B cell (primary cell): ENCODE measurements at regions not wholly inside any gene's neighbourhood (a gene's known extent, or its start where the extent isn't known, plus 50 kb on each side); places are given as distances from the start of the nearest gene placed in this dataset.

Experiments used
- ATAC-seq: fragments of 200-7000 bp; cut with Tn5 transposase; one replicate; pipeline ENCODE4 v1.10.0; 2021; ENCODE audit warnings: low read depth, mild to moderate bottlenecking, moderate number of reproducible peaks, moderate library complexity
- CTCF ChIA-PET: fragments of 350-600 bp; sonication (Branson Sonifier 250); formaldehyde crosslinking; loops from one replicate; lab custom pipeline; 2021; ENCODE audit warnings: antibody characterized with exemption, inconsistent platforms; lab: Charles Lee
- POLR2A ChIA-PET: fragments of 350-600 bp; sonication (Branson Sonifier 250); formaldehyde crosslinking; loops from one replicate; lab custom pipeline; 2021; ENCODE audit warnings: antibody characterized with exemption; lab: Charles Lee
- DNase-seq: peaks from one replicate; pipeline ENCODE4 v3.0.0; 2013
- H2AFZ ChIP-seq: 2 replicates; pipeline ENCODE4 v1.6.1; 2012; ENCODE audit warnings: mild to moderate bottlenecking, low read depth, low read length; ENCODE audit not compliant: insufficient read depth, poor library complexity, severe bottlenecking
- H3K27ac ChIP-seq, 2 donors: 1 replicate in 1 of 2; 2 replicates in 1 of 2; pipeline ENCODE4 v1.5.1; 2012 to 2013; ENCODE audit warnings: low read length in 2 of 2, mild to moderate bottlenecking in 2 of 2, moderate library complexity in 1 of 2
- H3K27me3 ChIP-seq, 4 experiments: fragments of 200-600 bp in 1 of 4; sonication (generic) in 1 of 4; replicated peaks in 1 of 4; 1 replicate in 2 of 4; 2 replicates in 2 of 4; pipeline versions ENCODE4 v1.6.1 to v1.7.0; 2013 to 2016; ENCODE audit warnings: low read length in 3 of 4, mild to moderate bottlenecking in 2 of 4, mixed read lengths in 1 of 4, moderate library complexity in 1 of 4; ENCODE audit not compliant: insufficient read depth in 4 of 4, control insufficient read depth in 3 of 4; ENCODE audit errors: control extremely low read depth in 1 of 4
- H3K36me3 ChIP-seq, 2 experiments: replicated peaks in 1 of 2; 1 replicate in 1 of 2; 2 replicates in 1 of 2; pipeline versions ENCODE4 v1.6.1 to v1.7.1; 2013; ENCODE audit warnings: low read length in 1 of 2; ENCODE audit not compliant: insufficient read depth in 2 of 2, control insufficient read depth in 1 of 2; ENCODE audit errors: control extremely low read depth in 1 of 2, extremely low read depth in 1 of 2
- H3K4me1 ChIP-seq, 2 donors: fragments of 200-600 bp in 1 of 2; sonication (generic) in 1 of 2; 1 replicate in 1 of 2; 2 replicates in 1 of 2; pipeline versions ENCODE4 v1.5.1 to v1.6.1; 2013 to 2017; ENCODE audit warnings: low read length in 2 of 2; ENCODE audit not compliant: control insufficient read depth in 2 of 2, insufficient read depth in 2 of 2
- H3K4me2 ChIP-seq: replicated peaks from 2 replicates; pipeline ENCODE3; 2012; ENCODE audit warnings: mild to moderate bottlenecking, low read depth, low read length; ENCODE audit not compliant: poor library complexity, severe bottlenecking
- H3K4me3 ChIP-seq, 5 experiments: fragments of 200-600 bp in 1 of 5; sonication (generic) in 1 of 5; 1 replicate in 3 of 5; 2 replicates in 2 of 5; pipeline versions ENCODE4 v1.5.1 to v1.7.0; 2011 to 2016; ENCODE audit warnings: low read length in 4 of 5, mild to moderate bottlenecking in 4 of 5, low read depth in 2 of 5, control low read depth in 1 of 5, moderate library complexity in 1 of 5; ENCODE audit not compliant: insufficient read depth in 1 of 5; ENCODE audit errors: control extremely low read depth in 1 of 5, extremely low read depth in 1 of 5
- H3K79me2 ChIP-seq: fragments of 200-600 bp; sonication (generic); one replicate; pipeline ENCODE4 v1.6.0; 2016; ENCODE audit warnings: low read length; ENCODE audit not compliant: control insufficient read depth, insufficient read depth
- H3K9ac ChIP-seq: fragments of 200-600 bp; sonication (generic); 2 replicates; pipeline ENCODE4 v1.6.1; 2017; ENCODE audit warnings: mild to moderate bottlenecking, low read length, moderate library complexity
- H3K9me3 ChIP-seq, 3 donors: one replicate each; pipeline versions ENCODE4 v1.6.1 to v1.7.1; 2013; ENCODE audit warnings: low read length in 2 of 3; ENCODE audit not compliant: control insufficient read depth in 2 of 3, insufficient read depth in 1 of 3; ENCODE audit errors: control extremely low read depth in 1 of 3
- H4K20me1 ChIP-seq: 2 replicates; pipeline ENCODE4 v1.6.0; 2012; ENCODE audit warnings: mild to moderate bottlenecking, low read length; ENCODE audit not compliant: insufficient read depth, control insufficient read depth, poor library complexity, severe bottlenecking
- H3K27ac Mint-ChIP-seq: one replicate; pipeline ENCODE4 v1.8.0; 2021; ENCODE audit warnings: mixed read lengths
- H3K27me3 Mint-ChIP-seq: one replicate; pipeline ENCODE4 v1.8.0; 2021; ENCODE audit warnings: mixed read lengths
- H3K4me1 Mint-ChIP-seq: one replicate; pipeline ENCODE4 v1.8.0; 2021; ENCODE audit warnings: mixed read lengths
- H3K4me3 Mint-ChIP-seq: one replicate; pipeline ENCODE4 v1.8.0; 2021; ENCODE audit warnings: mixed read lengths
- H3K9me3 Mint-ChIP-seq: one replicate; pipeline ENCODE4 v1.8.0; 2022; ENCODE audit warnings: mixed read lengths; ENCODE audit not compliant: insufficient read depth
- EZH2 ChIP-seq: IDR thresholded peaks from 2 replicates; pipeline ENCODE4 v1.6.1; 2012; ENCODE audit warnings: borderline replicate concordance, low read depth, mild to moderate bottlenecking, moderate library complexity, low read length; ENCODE audit not compliant: insufficient read depth, poor library complexity, severe bottlenecking
- WGBS: methylation state at CpG from one replicate; pipeline ENCODE4 v1.1.5; 2013; ENCODE audit warnings: missing lambda C conversion rate; ENCODE audit not compliant: insufficient coverage; 5-methylcytosine and 5-hydroxymethylcytosine counted together
- intact Hi-C: fragments of 100-400 bp; cut with micrococcal nuclease; formaldehyde crosslinking; loops from one replicate; pipeline ENCODE4 v1.10.0; 2022
- TF ChIP-seq, protein P1 (sequence below): fragments of 200-600 bp; IDR thresholded peaks from one replicate; pipeline ENCODE4 v1.8.0; 2022; ENCODE audit warnings: antibody characterized with exemption, mild to moderate bottlenecking

DNA sequence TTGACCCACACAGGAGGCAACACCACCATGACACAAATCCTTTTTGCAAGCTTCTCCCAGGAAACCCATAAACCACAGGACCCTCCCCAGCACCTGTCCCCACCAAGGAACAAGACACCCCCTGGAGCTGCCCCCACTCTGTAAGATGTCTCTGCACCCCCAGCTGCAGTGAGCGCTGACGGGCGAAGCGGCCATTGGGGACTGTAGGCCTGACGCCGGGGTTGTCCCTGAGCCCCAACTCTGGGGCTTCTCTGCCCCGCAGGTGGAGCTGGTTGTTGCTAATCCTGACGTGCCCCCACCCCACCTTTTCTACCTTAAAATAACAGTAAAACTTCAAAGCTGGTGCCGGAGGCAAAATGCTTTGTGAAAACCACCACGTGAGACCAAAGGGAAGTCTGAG is 94.7 kb upstream of the PPP2R2D start:
- Histone ChIP-seq H4K20me1 (no peaks in the 10 kb centered on the region), H3K27me3 (no peaks in the 10 kb centered on the region), H3K4me1 (no peaks in the 10 kb centered on the region), H3K4me2 (no peak overlapping the region), H3K4me3 (no peak overlapping the region), H3K9me3 (no peaks in the 10 kb centered on the region), H2AFZ (no peak overlapping the region), H3K79me2 (no peaks in the 10 kb centered on the region), H3K9ac (no peak overlapping the region), H3K27ac (no peak overlapping the region), H3K36me3 (no peaks in the 10 kb centered on the region)
- no peak overlapping the region for H3K4me3 Mint-ChIP-seq
- H3K4me1 Mint-ChIP-seq = no peaks in the 10 kb centered on the region
- ChIA-PET POLR2A (no interaction called here), CTCF (no interaction called here)
- intact Hi-C loops = no loop called here
- no peaks in the 10 kb centered on the region for H3K9me3 Mint-ChIP-seq
- DNase-seq (no peak), ATAC-seq (no peak)
- WGBS = 83% methylated on average over 8 of the region's 10 CpGs
- H3K27me3 Mint-ChIP-seq = peaks cover 9% of the 10 kb centered on the region
- TF ChIP-seq, protein P1, sequence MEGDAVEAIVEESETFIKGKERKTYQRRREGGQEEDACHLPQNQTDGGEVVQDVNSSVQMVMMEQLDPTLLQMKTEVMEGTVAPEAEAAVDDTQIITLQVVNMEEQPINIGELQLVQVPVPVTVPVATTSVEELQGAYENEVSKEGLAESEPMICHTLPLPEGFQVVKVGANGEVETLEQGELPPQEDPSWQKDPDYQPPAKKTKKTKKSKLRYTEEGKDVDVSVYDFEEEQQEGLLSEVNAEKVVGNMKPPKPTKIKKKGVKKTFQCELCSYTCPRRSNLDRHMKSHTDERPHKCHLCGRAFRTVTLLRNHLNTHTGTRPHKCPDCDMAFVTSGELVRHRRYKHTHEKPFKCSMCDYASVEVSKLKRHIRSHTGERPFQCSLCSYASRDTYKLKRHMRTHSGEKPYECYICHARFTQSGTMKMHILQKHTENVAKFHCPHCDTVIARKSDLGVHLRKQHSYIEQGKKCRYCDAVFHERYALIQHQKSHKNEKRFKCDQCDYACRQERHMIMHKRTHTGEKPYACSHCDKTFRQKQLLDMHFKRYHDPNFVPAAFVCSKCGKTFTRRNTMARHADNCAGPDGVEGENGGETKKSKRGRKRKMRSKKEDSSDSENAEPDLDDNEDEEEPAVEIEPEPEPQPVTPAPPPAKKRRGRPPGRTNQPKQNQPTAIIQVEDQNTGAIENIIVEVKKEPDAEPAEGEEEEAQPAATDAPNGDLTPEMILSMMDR = no peak
- TF ChIP-seq EZH2 = no peak
- H3K27ac Mint-ChIP-seq = no peak overlapping the region

DNA sequence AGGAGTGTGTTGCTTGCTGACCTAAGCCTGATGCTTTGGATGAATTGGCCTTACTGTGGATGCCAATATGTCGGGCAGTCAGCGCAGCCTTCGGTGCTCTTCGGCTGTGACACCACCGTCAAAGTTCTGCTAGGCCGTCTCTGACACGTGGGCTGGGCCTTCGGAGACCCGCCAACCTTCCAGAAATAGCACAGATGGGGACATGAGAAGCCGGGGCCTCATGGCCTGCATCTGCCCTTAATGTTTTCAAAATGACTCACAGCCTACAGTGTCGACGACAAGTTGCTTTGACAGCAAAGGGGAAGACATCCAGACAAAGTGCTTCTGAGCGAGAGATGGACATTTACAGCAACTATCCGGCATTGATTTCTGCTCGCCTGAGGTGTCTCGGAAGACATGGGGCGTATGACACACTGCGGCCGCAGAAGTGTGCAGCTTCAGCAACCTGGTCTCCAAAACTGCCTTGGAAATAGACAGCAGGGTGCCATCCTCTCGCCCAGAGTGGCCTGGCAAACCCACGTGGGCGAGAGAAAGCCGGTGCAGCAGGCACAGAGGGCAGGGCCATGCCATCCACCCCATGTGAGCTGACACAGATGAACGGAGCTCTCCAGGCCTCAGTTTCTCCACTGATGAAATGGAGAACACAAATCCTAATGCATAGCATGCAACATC is 94.0 kb upstream of the PPP2R2D start:
- Histone ChIP-seq H3K27me3 (no peaks in the 10 kb centered on the region), H4K20me1 (no peaks in the 10 kb centered on the region), H3K4me2 (no peak overlapping the region), H2AFZ (no peak overlapping the region), H3K4me3 (no peak overlapping the region), H3K9me3 (no peaks in the 10 kb centered on the region), H3K27ac (no peak overlapping the region), H3K36me3 (no peaks in the 10 kb centered on the region), H3K9ac (no peak overlapping the region), H3K4me1 (no peaks in the 10 kb centered on the region), H3K79me2 (no peaks in the 10 kb centered on the region)
- H3K27me3 Mint-ChIP-seq = peaks cover 9% of the 10 kb centered on the region
- ATAC-seq = no peak
- POLR2A ChIA-PET = no interaction called here
- no peaks in the 10 kb centered on the region for H3K4me1 Mint-ChIP-seq
- no peak for DNase-seq
- H3K27ac Mint-ChIP-seq = no peak overlapping the region
- H3K4me3 Mint-ChIP-seq = no peak overlapping the region
- H3K9me3 Mint-ChIP-seq = no peaks in the 10 kb centered on the region
- WGBS = 86% methylated on average over 23 of the region's 24 CpGs
- TF ChIP-seq EZH2 = no peak
- TF ChIP-seq, protein P1 = no peak
- CTCF ChIA-PET = no interaction called here
- intact Hi-C loops = no loop called here
